Uterus (tissue), 3 donors: ENCODE measurements at regions not wholly inside any gene's neighbourhood (a gene's known extent, or its start where the extent isn't known, plus 50 kb on each side); places are given as distances from the start of the nearest gene placed in this dataset.

Experiments used
- DNase-seq, 2 donors: peaks; one replicate each; pipeline ENCODE4 v3.0.0-alpha.2; 2019 to 2020
- H3K27ac ChIP-seq, 2 donors: fragments of 200-600 bp; sonication (generic); 1 replicate in 1 of 2; 2 replicates in 1 of 2; pipeline ENCODE4 v1.5.1; 2016 to 2018
- H3K27me3 ChIP-seq, 2 donors: fragments of 200-600 bp; sonication (generic); one replicate each; pipeline ENCODE4 v1.5.1; 2018 to 2019; ENCODE audit warnings: control low read depth in 1 of 2
- H3K36me3 ChIP-seq, 2 donors: fragments of 200-600 bp; sonication (generic); one replicate each; pipeline ENCODE4 v1.5.1; 2019; ENCODE audit warnings: control low read depth in 1 of 2
- H3K4me1 ChIP-seq, 2 donors: fragments of 200-600 bp; sonication (generic); one replicate each; pipeline ENCODE4 v1.5.1; 2018 to 2019; ENCODE audit warnings: control low read depth in 1 of 2
- H3K4me3 ChIP-seq, 2 donors: fragments of 200-600 bp; sonication (generic); 1 replicate in 1 of 2; 2 replicates in 1 of 2; pipeline ENCODE4 v1.5.1; 2018 to 2019; ENCODE audit warnings: mild to moderate bottlenecking in 1 of 2
- H3K9me3 ChIP-seq, 2 donors: fragments of 200-600 bp; sonication (generic); one replicate each; pipeline ENCODE4 v1.5.1; 2019; ENCODE audit warnings: control low read depth in 1 of 2
- CTCF ChIP-seq, 4 experiments: fragments of 200-600 bp in 2 of 4; fragments of 450-650 bp in 2 of 4; sonication (generic) in 2 of 4; IDR thresholded peaks; one replicate each; pipeline ENCODE4 v1.5.1; 2016 to 2019; ENCODE audit warnings: antibody characterized with exemption in 4 of 4, mild to moderate bottlenecking in 2 of 4, moderate library complexity in 1 of 4
- POLR2A ChIP-seq, 2 donors: fragments of 450-650 bp; IDR thresholded peaks; one replicate each; pipeline ENCODE4 v1.6.1; 2016; ENCODE audit warnings: antibody characterized with exemption in 2 of 2, mild to moderate bottlenecking in 1 of 2, moderate library complexity in 1 of 2
- intact Hi-C: fragments of 100-400 bp; cut with DNase I; formaldehyde crosslinking; loops from one replicate; pipeline ENCODE4 v1.15.1; 2023; ENCODE audit warnings: low total_unique reads
- donor health status: DM: yes; HTN: yes; CAD: no.

GRCh38 chr18:56185126-56185525 is 453.3 kb downstream of the TXNL1 start:
- Histone ChIP-seq H3K27me3 (no peaks in the 10 kb centered on the region), H3K9me3 (no peaks in the 10 kb centered on the region), H3K27ac (no peak overlapping the region), H3K36me3 (no peaks in the 10 kb centered on the region), H3K4me1 (no peaks in the 10 kb centered on the region), H3K4me3 (no peak overlapping the region)
- intact Hi-C loops = no loop called here
- no peak for DNase-seq
- no peak for TF ChIP-seq CTCF (IDR thresholded peaks at IDR 0.05)
- TF ChIP-seq POLR2A (IDR thresholded peaks at IDR 0.05) = no peak

GRCh38 chr18:56176751-56177150 is 461.6 kb downstream of the TXNL1 start:
- H3K9me3 ChIP-seq = no peaks in the 10 kb centered on the region
- no peaks in the 10 kb centered on the region for H3K27me3 ChIP-seq
- H3K4me1 ChIP-seq = no peaks in the 10 kb centered on the region
- H3K36me3 ChIP-seq = no peaks in the 10 kb centered on the region
- TF ChIP-seq CTCF (IDR thresholded peaks at IDR 0.05) (no peak), POLR2A (IDR thresholded peaks at IDR 0.05) (no peak)
- intact Hi-C loops = no loop called here
- no peak for DNase-seq
- H3K4me3 ChIP-seq = no peak overlapping the region
- H3K27ac ChIP-seq = no peak overlapping the region

- H3K27ac ChIP-seq = no peak overlapping the region
- TF ChIP-seq POLR2A (IDR thresholded peaks at IDR 0.05) (no peak), CTCF (IDR thresholded peaks at IDR 0.05) (no peak)
- H3K9me3 ChIP-seq = no peaks in the 10 kb centered on the region
- no peaks in the 10 kb centered on the region for H3K36me3 ChIP-seq
- no peaks in the 10 kb centered on the region for H3K27me3 ChIP-seq
- DNase-seq = no peak
- no peak overlapping the region for H3K4me3 ChIP-seq
- intact Hi-C loops = no loop called here
- no peaks in the 10 kb centered on the region for H3K4me1 ChIP-seq
Observed at GRCh38 chr18:56175330-56176001, 462.9 kb downstream of the TXNL1 start.

GRCh38 chr18:56173542-56174220 is 464.7 kb downstream of the TXNL1 start:
- no peak overlapping the region for H3K4me3 ChIP-seq
- no peaks in the 10 kb centered on the region for H3K4me1 ChIP-seq
- intact Hi-C loops = no loop called here
- H3K27ac ChIP-seq = no peak overlapping the region
- H3K9me3 ChIP-seq = no peaks in the 10 kb centered on the region
- TF ChIP-seq POLR2A (IDR thresholded peaks at IDR 0.05) = no peak
- no peak for TF ChIP-seq CTCF (IDR thresholded peaks at IDR 0.05)
- no peaks in the 10 kb centered on the region for H3K36me3 ChIP-seq
- DNase-seq = no peak
- no peaks in the 10 kb centered on the region for H3K27me3 ChIP-seq

GRCh38 chr18:56172527-56172926 is 465.9 kb downstream of the TXNL1 start:
- H3K27me3 ChIP-seq = no peaks in the 10 kb centered on the region

More at GRCh38 chr18:56172527-56172926, 465.9 kb downstream of the TXNL1 start:
- Histone ChIP-seq H3K36me3 (no peaks in the 10 kb centered on the region), H3K27ac (no peak overlapping the region), H3K4me3 (no peak overlapping the region), H3K9me3 (no peaks in the 10 kb centered on the region), H3K4me1 (peaks cover 0 to 9% of the 10 kb centered on the region in 2 donors)
- intact Hi-C loops = no loop called here
- no peak for DNase-seq
- TF ChIP-seq CTCF (IDR thresholded peaks at IDR 0.05) (no peak), POLR2A (IDR thresholded peaks at IDR 0.05) (no peak)
